GM23338 (cell line): ENCODE measurements at regions not wholly inside any gene's neighbourhood (a gene's known extent, or its start where the extent isn't known, plus 50 kb on each side); places are given as distances from the start of the nearest gene placed in this dataset.

ENCODE experiments used
- ATAC-seq: fragments of 200-7000 bp; cut with Tn5 transposase; 3 replicates; pipeline ENCODE4 v1.9.1; 2020
- DNase-seq: peaks from one replicate; pipeline ENCODE4 v3.0.0-alpha.2; 2015; ENCODE audit warnings: low spot score
- H2AFZ ChIP-seq: fragments of 200-600 bp; sonication (generic); 2 replicates; pipeline ENCODE4 v1.8.0; 2016; ENCODE audit warnings: antibody characterized with exemption, mild to moderate bottlenecking, moderate library complexity
- H3F3A ChIP-seq: fragments of 200-600 bp; sonication (generic); replicated peaks from 2 replicates; pipeline ENCODE4 v1.8.0; 2017; ENCODE audit warnings: antibody characterized with exemption, mixed run types, low read depth
- H3K27ac ChIP-seq: fragments of 200-600 bp; sonication (generic); 2 replicates; pipeline ENCODE4 v1.6.1; 2016; ENCODE audit warnings: low read depth
- H3K27me3 ChIP-seq: fragments of 200-600 bp; sonication (generic); 2 replicates; pipeline ENCODE4 v1.8.0; 2016; ENCODE audit warnings: mild to moderate bottlenecking, mixed run types, moderate library complexity; ENCODE audit not compliant: insufficient read depth
- H3K36me3 ChIP-seq: fragments of 200-600 bp; sonication (generic); 2 replicates; pipeline ENCODE4 v1.8.0; 2016; ENCODE audit warnings: mild to moderate bottlenecking; ENCODE audit not compliant: insufficient read depth
- H3K4me1 ChIP-seq: fragments of 200-600 bp; sonication (generic); 2 replicates; pipeline ENCODE4 v1.8.0; 2016; ENCODE audit warnings: mild to moderate bottlenecking, moderate library complexity; ENCODE audit not compliant: insufficient read depth
- H3K4me2 ChIP-seq: fragments of 200-600 bp; sonication (generic); 2 replicates; pipeline ENCODE4 v1.7.1; 2017; ENCODE audit warnings: mixed run types
- H3K4me3 ChIP-seq: fragments of 200-600 bp; sonication (generic); 2 replicates; pipeline ENCODE4 v1.6.1; 2016; ENCODE audit warnings: mixed run types
- H3K79me2 ChIP-seq: fragments of 200-600 bp; sonication (generic); replicated peaks from 2 replicates; pipeline ENCODE4 v1.8.0; 2017; ENCODE audit warnings: mild to moderate bottlenecking; ENCODE audit not compliant: insufficient read depth
- H3K9me2 ChIP-seq: fragments of 200-600 bp; sonication (generic); 2 replicates; pipeline ENCODE4 v1.8.0; 2017; ENCODE audit not compliant: insufficient read depth
- H4K20me1 ChIP-seq: fragments of 200-600 bp; sonication (generic); replicated peaks from 2 replicates; pipeline ENCODE4 v1.8.0; 2017; ENCODE audit warnings: mild to moderate bottlenecking; ENCODE audit not compliant: insufficient read depth
- H3K27ac Mint-ChIP-seq: 2 replicates; pipeline ENCODE4 v1.8.0; 2020; ENCODE audit warnings: inconsistent platforms, mild to moderate bottlenecking, moderate library complexity, mixed read lengths
- H3K27me3 Mint-ChIP-seq: 3 replicates; pipeline ENCODE4 v1.8.0; 2022; ENCODE audit warnings: low read depth, mild to moderate bottlenecking, moderate library complexity, mixed read lengths, inconsistent platforms; ENCODE audit not compliant: insufficient read depth, poor library complexity
- H3K36me3 Mint-ChIP-seq: 3 replicates; pipeline ENCODE4 v1.8.0; 2021; ENCODE audit warnings: low read depth, mild to moderate bottlenecking, inconsistent platforms, moderate library complexity, mixed read lengths
- H3K4me1 Mint-ChIP-seq: 3 replicates; pipeline ENCODE4 v1.8.0; 2020; ENCODE audit warnings: mild to moderate bottlenecking, inconsistent platforms, mixed read lengths
- H3K4me3 Mint-ChIP-seq: 3 replicates; pipeline ENCODE4 v1.8.0; 2021; ENCODE audit warnings: moderate library complexity, mild to moderate bottlenecking, inconsistent platforms, mixed read lengths
- H3K9me3 Mint-ChIP-seq: 3 replicates; pipeline ENCODE4 v1.8.0; 2020; ENCODE audit warnings: moderate library complexity, mild to moderate bottlenecking, inconsistent platforms, mixed read lengths
- CREB1 ChIP-seq: fragments of 250-450 bp; sonication (Bioruptor Pico); IDR thresholded peaks from 2 replicates; pipeline ENCODE4 v1.5.0; 2020; ENCODE audit warnings: low read depth, mild to moderate bottlenecking, moderate library complexity
- CTCF ChIP-seq, 2 experiments: fragments of 200-600 bp in 1 of 2; sonication (generic) in 1 of 2; conservative IDR thresholded peaks; 2 replicates each; pipeline versions ENCODE4 v1.5.1 to v1.6.1; 2016 to 2017; ENCODE audit warnings: antibody characterized with exemption in 2 of 2, low read depth in 2 of 2, mild to moderate bottlenecking in 2 of 2, moderate library complexity in 1 of 2
- EZH2 ChIP-seq: fragments of 200-600 bp; sonication (generic); IDR thresholded peaks from one replicate; pipeline ENCODE4 v1.8.0; 2017; ENCODE audit warnings: antibody characterized with exemption, mild to moderate bottlenecking, low read depth; ENCODE audit not compliant: unreplicated experiment
- POLR2AphosphoS5 ChIP-seq: IDR thresholded peaks from 2 replicates; pipeline ENCODE4 v1.6.1; 2016; ENCODE audit warnings: antibody characterized with exemption, low read depth
- ZNF331 ChIP-seq: fragments of 250-450 bp; sonication (Bioruptor Pico); IDR thresholded peaks from 2 replicates; pipeline ENCODE4 v1.5.0; 2020; ENCODE audit warnings: low read depth, mild to moderate bottlenecking, moderate library complexity
- TF ChIP-seq, protein P1 (sequence below): fragments of 250-450 bp; sonication (Bioruptor Pico); IDR thresholded peaks from 2 replicates; pipeline ENCODE4 v1.5.0; 2020; ENCODE audit warnings: mild to moderate bottlenecking, moderate library complexity

- peaks cover 18% of the 10 kb centered on the region for H3K36me3 Mint-ChIP-seq
- H3K4me3 Mint-ChIP-seq, result no peak overlapping the region
- H4K20me1 ChIP-seq, result no peaks in the 10 kb centered on the region
- H3K9me2 ChIP-seq, result no peaks in the 10 kb centered on the region
- H3K79me2 ChIP-seq, result no peaks in the 10 kb centered on the region
- H3K4me1 Mint-ChIP-seq, result peaks cover 7% of the 10 kb centered on the region; the same call in 2 of the 3 replicates
- DNase-seq, result no peak
- no peaks in the 10 kb centered on the region for H3K27me3 ChIP-seq
- TF ChIP-seq POLR2AphosphoS5 (no peak), CREB1 (CRISPR knock-in tag) (no peak), EZH2 (no peak), CTCF (conservative IDR thresholded peaks at IDR 0.05; ENCODE audit: low read depth in 2 of 2) (no peak), ZNF331 (CRISPR knock-in tag) (no peak)
- TF ChIP-seq, protein P1, sequence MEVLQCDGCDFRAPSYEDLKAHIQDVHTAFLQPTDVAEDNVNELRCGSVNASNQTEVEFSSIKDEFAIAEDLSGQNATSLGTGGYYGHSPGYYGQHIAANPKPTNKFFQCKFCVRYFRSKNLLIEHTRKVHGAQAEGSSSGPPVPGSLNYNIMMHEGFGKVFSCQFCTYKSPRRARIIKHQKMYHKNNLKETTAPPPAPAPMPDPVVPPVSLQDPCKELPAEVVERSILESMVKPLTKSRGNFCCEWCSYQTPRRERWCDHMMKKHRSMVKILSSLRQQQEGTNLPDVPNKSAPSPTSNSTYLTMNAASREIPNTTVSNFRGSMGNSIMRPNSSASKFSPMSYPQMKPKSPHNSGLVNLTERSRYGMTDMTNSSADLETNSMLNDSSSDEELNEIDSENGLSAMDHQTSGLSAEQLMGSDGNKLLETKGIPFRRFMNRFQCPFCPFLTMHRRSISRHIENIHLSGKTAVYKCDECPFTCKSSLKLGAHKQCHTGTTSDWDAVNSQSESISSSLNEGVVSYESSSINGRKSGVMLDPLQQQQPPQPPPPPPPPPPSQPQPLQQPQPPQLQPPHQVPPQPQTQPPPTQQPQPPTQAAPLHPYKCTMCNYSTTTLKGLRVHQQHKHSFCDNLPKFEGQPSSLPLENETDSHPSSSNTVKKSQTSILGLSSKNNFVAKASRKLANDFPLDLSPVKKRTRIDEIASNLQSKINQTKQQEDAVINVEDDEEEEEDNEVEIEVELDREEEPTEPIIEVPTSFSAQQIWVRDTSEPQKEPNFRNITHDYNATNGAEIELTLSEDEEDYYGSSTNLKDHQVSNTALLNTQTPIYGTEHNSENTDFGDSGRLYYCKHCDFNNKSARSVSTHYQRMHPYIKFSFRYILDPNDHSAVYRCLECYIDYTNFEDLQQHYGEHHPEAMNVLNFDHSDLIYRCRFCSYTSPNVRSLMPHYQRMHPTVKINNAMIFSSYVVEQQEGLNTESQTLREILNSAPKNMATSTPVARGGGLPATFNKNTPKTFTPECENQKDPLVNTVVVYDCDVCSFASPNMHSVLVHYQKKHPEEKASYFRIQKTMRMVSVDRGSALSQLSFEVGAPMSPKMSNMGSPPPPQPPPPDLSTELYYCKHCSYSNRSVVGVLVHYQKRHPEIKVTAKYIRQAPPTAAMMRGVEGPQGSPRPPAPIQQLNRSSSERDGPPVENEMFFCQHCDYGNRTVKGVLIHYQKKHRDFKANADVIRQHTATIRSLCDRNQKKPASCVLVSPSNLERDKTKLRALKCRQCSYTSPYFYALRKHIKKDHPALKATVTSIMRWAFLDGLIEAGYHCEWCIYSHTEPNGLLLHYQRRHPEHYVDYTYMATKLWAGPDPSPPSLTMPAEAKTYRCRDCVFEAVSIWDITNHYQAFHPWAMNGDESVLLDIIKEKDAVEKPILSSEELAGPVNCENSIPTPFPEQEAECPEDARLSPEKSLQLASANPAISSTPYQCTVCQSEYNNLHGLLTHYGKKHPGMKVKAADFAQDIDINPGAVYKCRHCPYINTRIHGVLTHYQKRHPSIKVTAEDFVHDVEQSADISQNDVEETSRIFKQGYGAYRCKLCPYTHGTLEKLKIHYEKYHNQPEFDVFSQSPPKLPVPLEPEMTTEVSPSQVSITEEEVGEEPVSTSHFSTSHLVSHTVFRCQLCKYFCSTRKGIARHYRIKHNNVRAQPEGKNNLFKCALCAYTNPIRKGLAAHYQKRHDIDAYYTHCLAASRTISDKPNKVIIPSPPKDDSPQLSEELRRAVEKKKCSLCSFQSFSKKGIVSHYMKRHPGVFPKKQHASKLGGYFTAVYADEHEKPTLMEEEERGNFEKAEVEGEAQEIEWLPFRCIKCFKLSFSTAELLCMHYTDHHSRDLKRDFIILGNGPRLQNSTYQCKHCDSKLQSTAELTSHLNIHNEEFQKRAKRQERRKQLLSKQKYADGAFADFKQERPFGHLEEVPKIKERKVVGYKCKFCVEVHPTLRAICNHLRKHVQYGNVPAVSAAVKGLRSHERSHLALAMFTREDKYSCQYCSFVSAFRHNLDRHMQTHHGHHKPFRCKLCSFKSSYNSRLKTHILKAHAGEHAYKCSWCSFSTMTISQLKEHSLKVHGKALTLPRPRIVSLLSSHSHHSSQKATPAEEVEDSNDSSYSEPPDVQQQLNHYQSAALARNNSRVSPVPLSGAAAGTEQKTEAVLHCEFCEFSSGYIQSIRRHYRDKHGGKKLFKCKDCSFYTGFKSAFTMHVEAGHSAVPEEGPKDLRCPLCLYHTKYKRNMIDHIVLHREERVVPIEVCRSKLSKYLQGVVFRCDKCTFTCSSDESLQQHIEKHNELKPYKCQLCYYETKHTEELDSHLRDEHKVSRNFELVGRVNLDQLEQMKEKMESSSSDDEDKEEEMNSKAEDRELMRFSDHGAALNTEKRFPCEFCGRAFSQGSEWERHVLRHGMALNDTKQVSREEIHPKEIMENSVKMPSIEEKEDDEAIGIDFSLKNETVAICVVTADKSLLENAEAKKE (CRISPR knock-in tag), result no peak
- H3K27me3 Mint-ChIP-seq, result no peaks in the 10 kb centered on the region
- H3K4me2 ChIP-seq, result no peak overlapping the region
- peaks cover 30% of the 10 kb centered on the region for H3K9me3 Mint-ChIP-seq
- no peak for ATAC-seq
- H3K27ac Mint-ChIP-seq, result no peak overlapping the region
- no peak overlapping the region for H2AFZ ChIP-seq
- H3K27ac ChIP-seq, result no peak overlapping the region
- H3K4me1 ChIP-seq, result 0 out of 2 replicates have a peak, but pooled peaks cover 7% of the 10 kb centered on the region
- no peaks in the 10 kb centered on the region for H3F3A ChIP-seq
- H3K36me3 ChIP-seq, result no peaks in the 10 kb centered on the region
- H3K4me3 ChIP-seq, result no peak overlapping the region
These were observed 131.1 kb downstream of the AHR start for GRCh38 chr7:17429579-17429978.
